Occipital lobe (tissue), 2 donors: ENCODE measurements at regions not wholly inside any gene's neighbourhood (a gene's known extent, or its start where the extent isn't known, plus 50 kb on each side); places are given as distances from the start of the nearest gene placed in this dataset. TPM values are rescaled to one million over a fixed set of nuclear protein-coding genes. Genes with fewer than 3 reads are reported as not detected.

ENCODE experiments used
- DNase-seq: peaks from one replicate; lab custom pipeline; 2025; lab: John Stamatoyannopoulos, UW
- small RNA-seq: library from RNA; depleted of rRNA; stranded (forward); fragments of <200 nt; gene quantifications from one replicate; pipeline ENCODE3, GENCODE V24; 2014

DNA sequence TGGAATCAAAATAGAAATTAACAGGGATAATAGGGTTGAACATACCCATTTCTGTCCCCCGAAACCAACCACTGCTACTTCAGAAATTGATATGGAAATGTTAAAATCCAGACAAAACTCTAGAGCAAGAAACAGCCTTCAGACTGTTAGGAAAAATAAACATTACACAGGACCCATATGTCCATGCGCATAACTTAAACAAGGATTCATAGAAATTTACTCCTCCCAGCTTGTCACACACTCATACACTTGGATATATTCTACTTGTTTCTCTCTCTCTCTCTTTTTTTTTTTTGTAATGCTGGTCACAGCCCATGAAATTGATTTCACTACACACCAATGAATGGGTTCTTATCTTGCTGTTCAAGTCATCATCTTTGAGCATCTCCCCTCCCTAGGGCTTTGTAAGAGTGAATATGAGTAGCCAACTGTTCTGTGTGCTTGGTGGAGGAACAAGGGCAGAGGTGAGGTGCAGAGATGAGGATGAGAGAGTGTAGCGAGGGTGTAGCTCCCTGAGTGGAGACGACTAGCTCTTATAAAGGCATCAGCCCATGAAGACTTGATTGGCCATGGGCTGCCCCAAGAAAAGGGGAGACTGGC, 61.8 kb upstream of the MLN start:
- DNase-seq: no peak

DNA sequence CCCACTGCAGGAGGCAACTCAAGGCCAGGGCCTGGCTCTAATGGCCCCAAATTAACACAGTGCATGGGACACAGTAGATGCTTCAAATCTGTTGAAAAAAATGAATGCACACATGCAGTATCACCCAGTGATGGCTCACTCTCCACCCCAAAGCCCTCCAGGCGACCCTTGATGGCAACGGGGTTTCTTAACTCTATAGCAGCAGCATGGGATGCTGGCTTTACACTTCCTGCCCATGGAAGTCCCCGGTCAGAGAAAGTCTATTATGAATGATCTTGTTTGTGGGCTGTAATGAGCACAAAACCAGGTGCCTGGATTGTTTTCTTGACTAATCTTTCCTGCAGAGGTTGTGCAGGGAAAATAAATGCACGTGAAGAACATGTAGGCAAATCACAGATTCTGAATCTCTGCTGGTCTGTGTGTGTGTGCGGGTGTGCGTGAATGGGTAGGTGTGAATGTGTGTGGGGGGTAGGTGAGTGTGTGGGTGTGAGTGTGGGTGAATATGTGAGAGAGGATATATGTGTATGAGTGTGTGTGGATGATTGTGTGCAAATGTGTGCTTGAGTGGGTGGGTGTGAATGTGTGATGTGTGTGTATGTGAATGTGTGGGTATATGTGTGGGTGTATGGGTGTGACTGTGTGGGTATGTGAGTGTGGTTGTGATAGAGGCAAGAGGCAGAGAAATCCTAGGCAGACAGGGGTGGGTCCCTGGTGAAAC, 60.1 kb upstream of the MLN start:
- no peak for DNase-seq

DNA sequence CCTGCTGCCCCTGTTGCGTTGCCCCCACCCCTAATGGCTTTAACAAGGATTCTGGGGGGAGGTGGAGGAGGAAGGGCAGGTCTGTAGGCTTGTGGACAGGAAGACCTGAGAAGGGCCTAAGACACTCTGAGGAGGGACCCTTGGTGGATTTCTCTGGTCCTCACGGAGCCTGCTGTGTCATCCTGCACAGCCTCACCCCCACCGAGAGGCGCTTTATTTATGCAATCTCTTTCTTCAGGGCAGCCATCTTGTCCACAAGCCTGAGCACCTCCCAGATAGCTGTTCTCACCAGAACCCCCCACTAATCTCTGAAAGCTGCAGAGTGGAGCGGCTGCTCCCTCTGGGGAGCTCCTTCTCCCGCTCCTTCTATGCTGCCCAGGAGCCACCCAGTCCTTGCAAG, 59.3 kb upstream of the MLN start:
- DNase-seq: no peak

DNA sequence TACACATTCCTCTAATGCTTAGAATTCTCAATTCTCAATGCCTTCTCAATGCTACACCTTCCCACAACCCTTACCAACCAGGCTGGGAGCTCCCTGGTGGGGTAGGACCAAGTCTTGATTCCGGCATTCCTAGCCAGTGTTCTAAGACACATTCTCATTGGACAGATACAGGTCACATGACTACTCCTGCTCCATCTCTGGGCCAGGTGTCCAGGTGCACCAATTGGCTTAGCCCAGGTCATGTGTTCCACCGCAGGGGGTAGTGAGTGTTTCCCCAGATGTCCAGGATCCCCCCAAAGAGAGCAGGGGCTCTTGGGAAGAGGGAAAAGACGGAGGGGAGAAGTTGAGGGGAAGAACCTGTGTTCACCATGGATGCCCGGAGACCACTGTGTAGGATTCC, 58.7 kb upstream of the MLN start:
- no peak for DNase-seq

DNA sequence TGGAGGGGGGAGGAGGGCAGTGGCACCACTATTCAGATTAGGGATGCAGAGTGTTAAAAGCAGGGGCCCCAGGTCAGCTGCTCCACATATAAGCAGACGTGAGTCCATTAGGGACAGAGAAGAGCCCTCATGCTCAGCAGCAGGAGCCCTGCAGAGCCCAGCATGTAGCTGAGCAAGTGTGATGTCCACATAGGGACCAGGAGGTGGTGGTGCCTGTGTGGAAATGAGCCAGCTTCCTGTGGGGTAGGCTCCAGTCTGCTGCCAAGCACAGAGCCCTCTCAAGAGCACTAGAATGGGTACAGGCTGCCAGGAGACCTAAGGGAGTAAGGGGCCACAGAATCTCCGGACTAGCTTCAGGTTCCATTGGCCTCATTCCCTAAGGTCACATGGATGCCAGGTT, 57.9 kb upstream of the MLN start:
- no peak for DNase-seq

DNA sequence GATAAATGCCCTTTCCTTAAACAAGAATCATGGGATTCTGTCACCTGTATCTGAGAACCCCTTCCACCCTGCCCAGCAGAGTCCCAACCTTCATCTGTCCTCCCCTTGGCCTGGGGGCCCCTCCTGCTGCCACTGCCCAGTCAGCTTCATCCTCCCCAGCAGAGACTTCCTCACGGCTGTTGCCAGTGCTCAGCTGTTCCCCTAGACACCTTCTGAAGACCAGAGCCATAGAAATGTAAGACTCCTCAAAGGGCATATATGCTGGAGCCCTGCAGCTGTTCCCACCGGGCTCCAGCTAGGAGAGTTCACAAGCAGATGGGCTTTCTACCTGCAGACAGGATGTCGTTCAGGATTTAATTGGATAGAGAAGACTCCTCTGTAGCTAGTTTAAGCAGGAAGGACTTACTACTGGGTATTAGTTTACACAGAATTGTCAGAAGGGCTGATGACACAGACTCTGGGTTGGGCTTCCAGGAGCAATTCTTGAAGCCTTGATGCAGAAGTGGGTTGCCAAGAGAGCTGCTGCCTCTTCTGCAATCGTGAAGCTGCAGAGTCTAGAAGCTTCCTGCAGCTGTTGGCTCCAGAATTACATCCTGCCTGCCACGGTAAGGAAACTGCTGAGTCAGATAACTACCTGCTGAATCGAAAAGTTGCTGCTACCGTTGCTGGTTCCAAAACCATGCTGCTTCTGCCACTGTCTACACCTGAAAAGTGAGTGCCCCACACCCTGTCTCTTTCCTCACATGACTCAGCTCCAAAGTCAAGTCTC, 57.1 kb upstream of the MLN start:
- DNase-seq: no peak

DNA sequence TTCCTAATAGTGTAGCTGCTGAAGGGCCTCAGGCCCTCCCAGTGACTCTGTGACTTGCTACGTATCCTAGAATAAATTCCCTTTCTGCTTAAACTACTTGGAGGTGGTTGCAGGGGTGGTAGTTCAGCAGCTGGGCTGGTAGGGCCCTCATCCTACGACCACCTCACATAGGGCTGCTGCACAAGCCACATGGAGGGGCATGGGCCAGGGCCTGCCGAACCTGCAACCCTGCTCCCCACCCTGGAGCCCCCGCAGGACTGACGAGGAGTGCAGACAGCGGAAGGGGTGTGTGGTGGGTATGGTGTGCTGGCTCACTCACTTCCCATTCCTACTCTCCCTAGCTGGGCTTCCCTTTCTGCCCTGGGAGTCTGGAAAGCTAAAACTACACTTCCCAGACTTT, 56.2 kb upstream of the MLN start:
- DNase-seq: no peak

DNA sequence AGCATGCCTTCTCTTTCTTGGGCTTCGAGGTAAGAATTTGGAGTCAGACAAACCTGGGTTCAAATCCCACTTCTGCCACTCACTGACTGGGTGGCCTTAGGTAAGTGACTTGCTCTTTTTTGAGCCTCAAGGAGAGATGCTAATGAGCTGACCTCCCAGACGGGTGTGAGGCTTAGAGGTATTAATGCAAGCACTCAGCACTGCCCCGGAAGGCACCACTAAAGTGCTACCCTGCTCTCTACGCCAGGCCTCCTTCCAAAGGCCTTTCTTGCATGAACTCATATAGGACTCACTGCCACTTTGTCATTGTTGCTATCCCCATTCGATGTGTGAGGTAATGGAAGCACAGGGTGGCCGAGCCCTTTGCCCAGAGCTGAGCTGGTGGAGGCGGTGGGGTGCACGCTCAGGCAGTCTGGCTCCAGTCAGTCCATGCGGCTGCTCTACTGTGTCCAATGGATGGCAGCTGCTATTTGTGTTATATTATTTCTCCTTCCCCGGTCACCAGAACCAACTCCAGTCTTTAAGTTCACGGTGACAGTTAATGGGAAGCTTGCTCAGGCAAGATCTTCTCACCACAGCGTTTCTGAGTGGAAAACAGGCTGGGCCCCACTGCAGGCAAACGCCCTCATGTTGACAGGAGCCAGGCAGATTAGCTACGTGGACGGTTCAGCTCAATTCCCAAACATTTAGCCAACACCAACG, 55.2 kb upstream of the MLN start:
- no peak for DNase-seq

DNA sequence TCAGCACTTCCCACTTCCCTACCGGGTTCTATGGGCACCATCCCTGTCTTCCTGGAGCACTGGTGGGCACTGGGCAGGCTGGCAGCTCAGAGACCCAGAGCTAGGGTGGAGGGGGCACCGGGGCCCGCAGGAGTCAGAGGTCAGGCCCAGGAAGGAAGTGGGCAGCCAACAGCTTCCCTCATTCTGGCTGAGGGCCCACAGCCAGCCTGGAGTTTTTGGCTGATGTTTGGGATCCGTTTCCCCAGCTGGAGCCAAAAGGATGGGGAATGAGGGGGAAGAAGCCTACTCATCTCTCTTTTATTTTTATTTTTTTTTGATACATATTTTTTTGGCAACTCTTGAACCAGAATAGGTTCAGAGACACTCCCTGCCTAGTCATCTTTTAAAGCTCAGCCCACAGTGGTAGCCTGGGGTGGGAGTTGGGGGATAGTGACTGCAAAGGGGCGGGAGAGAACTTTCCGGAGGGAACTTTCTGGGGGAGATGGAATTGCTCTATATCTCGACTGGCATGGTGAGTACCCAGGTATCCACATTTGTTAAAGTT, 54.2 kb upstream of the MLN start:
- no peak for DNase-seq

DNA sequence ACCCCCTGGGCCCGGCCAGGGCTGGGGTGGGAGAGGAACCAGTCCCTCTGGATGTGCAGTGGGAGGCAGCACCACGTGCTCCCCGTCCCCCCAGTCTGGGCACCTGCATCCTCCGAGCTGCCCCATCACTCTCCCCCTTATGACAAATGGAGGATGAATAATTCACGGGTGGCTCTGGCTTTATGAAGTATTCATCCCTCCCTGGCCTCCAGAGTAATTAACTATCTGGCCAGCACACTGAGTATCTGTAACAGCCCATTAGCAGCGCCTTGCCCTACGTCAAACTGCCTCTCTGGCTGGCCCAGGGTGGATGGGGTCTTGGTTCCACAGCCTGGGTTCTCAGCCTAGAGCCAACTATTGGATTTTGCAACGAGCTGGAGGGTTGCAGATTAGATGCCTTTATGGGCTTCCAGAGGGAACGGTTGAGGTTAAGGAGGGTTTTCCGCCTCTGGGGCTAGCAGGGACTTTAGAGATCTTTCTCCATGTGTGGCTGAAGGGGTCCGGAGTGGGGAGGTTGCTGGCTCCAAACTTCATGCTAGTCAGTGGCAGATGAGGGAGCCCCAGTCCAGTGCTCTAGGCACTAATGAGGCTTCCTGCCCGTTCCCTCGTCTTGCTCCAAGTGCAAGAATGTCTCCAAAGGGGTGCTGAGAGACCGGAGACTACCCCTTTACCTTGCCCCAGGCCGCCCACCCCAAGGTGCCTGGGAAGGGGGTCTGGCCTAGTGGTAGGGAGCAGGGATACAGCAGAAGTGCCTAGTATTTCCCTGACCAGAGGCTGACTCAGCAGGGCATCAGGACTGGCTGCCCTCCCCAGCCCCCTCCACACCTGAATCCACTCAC, 53.5 kb upstream of the MLN start:
- DNase-seq: no peak

DNA sequence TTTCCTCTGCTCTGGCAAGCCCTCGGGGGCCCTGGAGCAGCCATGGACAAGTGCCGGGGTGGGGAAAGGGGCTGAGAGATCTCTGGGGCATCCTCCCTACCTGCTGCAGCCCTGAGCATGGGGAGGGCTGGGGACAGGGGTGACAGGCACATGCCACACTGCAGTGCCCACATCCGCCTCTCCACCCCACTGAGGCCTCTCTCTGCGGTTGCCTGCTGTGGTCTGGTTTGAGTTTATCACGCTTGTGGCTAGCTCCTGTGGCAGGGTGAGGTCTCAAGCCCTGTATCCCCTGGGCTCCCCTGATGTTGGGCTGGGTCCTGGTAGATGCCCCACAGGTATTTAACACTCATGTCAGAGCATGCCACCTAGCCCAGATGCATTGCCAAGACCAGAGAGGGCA, 52.9 kb upstream of the MLN start:
- DNase-seq: no peak

DNA sequence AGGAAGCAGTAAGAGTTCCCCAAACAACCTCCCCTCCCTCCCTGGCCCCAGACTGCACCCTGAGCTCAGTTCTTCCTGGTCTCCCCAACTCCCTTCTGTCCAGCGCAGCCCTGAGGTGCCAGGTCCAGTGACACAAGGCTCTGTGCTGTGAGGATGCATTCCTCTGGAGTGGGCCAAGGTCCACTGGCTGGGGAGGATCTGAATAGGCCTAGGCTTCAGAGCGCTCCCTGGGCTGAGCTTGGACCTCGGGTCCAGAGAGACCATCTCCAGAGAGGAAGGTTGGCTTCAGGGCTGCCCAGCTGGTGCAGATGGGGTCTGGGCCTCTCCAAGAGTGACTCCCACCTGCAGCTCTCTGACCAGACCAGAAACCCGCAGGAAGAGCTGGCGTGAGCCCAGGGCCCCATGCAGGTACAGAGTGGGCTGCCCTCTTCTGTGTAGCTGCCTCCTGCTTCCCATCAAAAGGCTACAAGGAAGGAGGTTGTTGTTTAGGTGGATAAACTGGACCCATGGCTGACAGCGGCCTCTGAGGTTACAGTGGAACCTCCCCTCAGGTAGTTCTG, 52.3 kb upstream of the MLN start:
- DNase-seq: no peak

DNA sequence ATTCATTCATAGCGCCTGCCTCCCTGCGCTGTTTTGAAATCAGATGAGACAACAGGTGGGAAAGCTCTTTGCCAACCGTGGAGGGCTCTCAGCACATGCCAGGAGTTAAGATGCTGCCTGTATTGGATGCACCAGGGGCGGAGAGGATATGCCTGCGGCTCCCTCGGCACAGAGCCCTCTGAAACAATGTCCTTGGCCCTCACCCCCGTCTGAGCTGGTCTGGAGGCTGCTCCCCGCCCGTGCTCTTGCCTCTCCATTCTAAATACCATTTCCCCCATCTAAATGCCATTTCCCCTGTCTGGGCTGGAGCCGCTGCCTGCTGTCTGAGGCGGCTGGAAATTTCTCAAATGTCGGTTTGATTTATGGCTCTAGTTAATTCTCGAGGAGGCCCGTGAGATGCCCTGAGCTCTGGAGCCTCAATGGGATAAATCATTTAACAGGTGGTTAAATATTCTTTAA, 50.8 kb upstream of the MLN start:
- DNase-seq: no peak

DNA sequence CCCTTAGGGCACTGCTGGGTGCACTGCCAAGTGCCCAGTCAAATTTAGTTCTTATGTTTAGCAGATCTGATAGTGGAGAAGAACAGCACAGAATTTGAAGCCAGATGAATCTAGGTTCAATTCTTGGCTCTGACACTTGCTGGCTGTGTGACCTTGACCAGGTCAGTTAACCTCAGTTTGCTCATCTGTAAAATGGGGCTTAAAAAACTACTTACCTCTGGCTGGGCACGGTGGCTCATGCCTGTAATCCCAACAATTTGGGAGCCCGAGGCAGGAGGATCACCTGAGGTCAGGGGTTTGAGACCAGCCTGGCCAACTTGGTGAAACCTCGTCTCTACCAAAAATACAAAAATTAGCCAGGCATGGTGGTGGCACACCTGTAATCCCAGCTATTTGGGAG, 49.9 kb upstream of the MLN start:
- no peak for DNase-seq

Small RNA genes in the stretch of these regions (small RNA-seq; reads per million reads assigned to genes)
- gene AL138889.2 (not detected), gene MIR7159 (not detected)
